Ovary (tissue), 7 donors: ENCODE measurements at regions not wholly inside any gene's neighbourhood (a gene's known extent, or its start where the extent isn't known, plus 50 kb on each side); places are given as distances from the start of the nearest gene placed in this dataset.

Source experiments
- DNase-seq, 5 donors: peaks; one replicate each; pipeline ENCODE4 v3.0.0-alpha.2; 2019 to 2020
- H3K27ac ChIP-seq, 2 donors: fragments of 200-600 bp; one replicate each; pipeline versions ENCODE4 v1.5.1 to v1.8.0; 2019 to 2022
- H3K27me3 ChIP-seq: fragments of 200-600 bp; one replicate; pipeline ENCODE4 v1.8.0; 2022
- H3K36me3 ChIP-seq: fragments of 200-600 bp; sonication (generic); one replicate; pipeline ENCODE4 v1.5.1; 2019
- H3K4me1 ChIP-seq: one replicate; pipeline ENCODE4 v1.8.1; 2013; ENCODE audit warnings: mild to moderate bottlenecking, moderate library complexity; ENCODE audit not compliant: insufficient read depth
- H3K4me3 ChIP-seq: fragments of 200-600 bp; sonication (generic); one replicate; pipeline ENCODE4 v1.5.1; 2017
- H3K9me3 ChIP-seq, 2 donors: fragments of 200-600 bp in 1 of 2; sonication (generic) in 1 of 2; one replicate each; pipeline versions ENCODE4 v1.5.1 to v1.8.1; 2013 to 2019; ENCODE audit warnings: mild to moderate bottlenecking in 1 of 2, moderate library complexity in 1 of 2
- CTCF ChIP-seq, 3 donors: fragments of 450-650 bp in 2 of 3; fragments of 200-600 bp in 1 of 3; IDR thresholded peaks; one replicate each; pipeline versions ENCODE4 v1.5.1 to v1.8.0; 2016 to 2022; ENCODE audit warnings: antibody characterized with exemption in 3 of 3, mild to moderate bottlenecking in 1 of 3
- EP300 ChIP-seq: sonication (generic); formaldehyde crosslinking; IDR thresholded peaks from one replicate; pipeline ENCODE4 v1.6.1; 2017; ENCODE audit warnings: antibody characterized with exemption
- POLR2A ChIP-seq: fragments of 450-650 bp; IDR thresholded peaks from one replicate; pipeline ENCODE4 v1.6.1; 2017; ENCODE audit warnings: antibody characterized with exemption, mild to moderate bottlenecking, moderate library complexity
- WGBS, 3 donors: extraction: QIAGEN DNeasy Blood & Tissue Kit in 1 of 3; methylation state at CpG; one replicate each; pipeline versions ENCODE4 v1.1.5 to v1.1.7; 2013 to 2017; 5-methylcytosine and 5-hydroxymethylcytosine counted together
- intact Hi-C, 4 donors: fragments of 100-400 bp; cut with DNase I; formaldehyde crosslinking; loops; one replicate each; pipeline versions ENCODE4 v1.11.0 to v1.15.1; 2022 to 2023
- donor health status: DM: no; HTN: no; CAD: no; lungs with moderate emphysema.
- donor health status: DM: no; HTN: no; CAD: no.
- donor health status: Bipolar disorder and iron deficiency.
- donor health status: DM: no; HTN: no; CAD: no.
- donor health status: DM: yes; HTN: yes; CAD: no.

GRCh38 chr17:52357854-52358253, 199.3 kb upstream of the CA10 start:
- Histone ChIP-seq H3K27me3 (no peaks in the 10 kb centered on the region), H3K9me3 (no peaks in the 10 kb centered on the region), H3K27ac (no peak overlapping the region), H3K4me3 (no peak overlapping the region), H3K4me1 (no peaks in the 10 kb centered on the region), H3K36me3 (no peaks in the 10 kb centered on the region)
- TF ChIP-seq EP300 (no peak), CTCF (IDR thresholded peaks at IDR 0.05) (no peak), POLR2A (no peak)
- 80 to 90% (median 84%) methylated on average over 2 of the region's 2 CpGs for whole genome bisulfite sequencing, 3 donors
- DNase-seq = no peak
- intact Hi-C loops = no loop called here

GRCh38 chr17:52336796-52337195, 178.3 kb upstream of the CA10 start:
- no peak for DNase-seq
- Histone ChIP-seq H3K27ac (no peak overlapping the region), H3K4me3 (no peak overlapping the region), H3K4me1 (no peaks in the 10 kb centered on the region), H3K36me3 (no peaks in the 10 kb centered on the region), H3K9me3 (no peaks in the 10 kb centered on the region), H3K27me3 (no peaks in the 10 kb centered on the region)
- intact Hi-C loops = loop anchor here in 1 of 4 donors (5.0 kb wide), 1 partner anchor 451 kb away; no protein-coding TSS in a partner anchor
- WGBS, 3 donors = 53 to 59% (median 57%) methylated on average over 4 of the region's 4 CpGs
- TF ChIP-seq CTCF (IDR thresholded peaks at IDR 0.05) (no peak), EP300 (no peak), POLR2A (no peak)

GRCh38 chr17:52306314-52306713, 147.8 kb upstream of the CA10 start:
- no peak for TF ChIP-seq POLR2A
- no peak for TF ChIP-seq CTCF (IDR thresholded peaks at IDR 0.05)
- no peak for TF ChIP-seq EP300
- Histone ChIP-seq H3K4me1 (no peaks in the 10 kb centered on the region), H3K36me3 (no peaks in the 10 kb centered on the region), H3K4me3 (no peak overlapping the region), H3K9me3 (no peaks in the 10 kb centered on the region), H3K27me3 (no peaks in the 10 kb centered on the region), H3K27ac (no peak overlapping the region)
- DNase-seq = no peak
- intact Hi-C loops = loop anchor here in 1 of 4 donors (10.0 kb wide), 1 partner anchor 742 kb away; no protein-coding TSS in a partner anchor
- WGBS, 3 donors = 68 to 88% (median 87%) methylated on average over 1 of the region's 1 CpG

- no peak overlapping the region for H3K4me3 ChIP-seq
- DNase-seq = no peak
- intact Hi-C loops = no loop called here
- TF ChIP-seq POLR2A (no peak), EP300 (no peak), CTCF (IDR thresholded peaks at IDR 0.05) (no peak)
- H3K27me3 ChIP-seq = no peaks in the 10 kb centered on the region
- no peaks in the 10 kb centered on the region for H3K4me1 ChIP-seq
- WGBS, 3 donors = 65 to 79% (median 72%) methylated on average over 3 of the region's 3 CpGs
- no peaks in the 10 kb centered on the region for H3K9me3 ChIP-seq
- no peak overlapping the region for H3K27ac ChIP-seq
- no peaks in the 10 kb centered on the region for H3K36me3 ChIP-seq
Measured at GRCh38 chr17:52298881-52299280, 140.4 kb upstream of the CA10 start.
